ENCODE measurements at regions not wholly inside any gene's neighbourhood (a gene's known extent, or its start where the extent isn't known, plus 50 kb on each side); places are given as distances from the start of the nearest gene placed in this dataset.

GRCh38 chr10:117078168-117078837 is 59.8 kb downstream of the VAX1 start:
- no peaks in the 10 kb centered on the region for H4K20me1 ChIP-seq (ENCODE audit: control insufficient read depth, extremely low read depth, insufficient read depth, low read length)
- no peaks in the 10 kb centered on the region for H3K4me1 ChIP-seq (ENCODE audit: control insufficient read depth, extremely low read depth, insufficient read depth, low read length)
- H3K27ac ChIP-seq (ENCODE audit: insufficient read depth, low read length), result no peak overlapping the region

GRCh38 chr10:117075064-117075463 is 63.0 kb downstream of the VAX1 start:
- Histone ChIP-seq H4K20me1 (ENCODE audit: control insufficient read depth, extremely low read depth, insufficient read depth, low read length) (no peaks in the 10 kb centered on the region), H3K79me2 (ENCODE audit: control insufficient read depth, insufficient read depth, low read length) (no peaks in the 10 kb centered on the region), H2AFZ (ENCODE audit: low read length) (no peak overlapping the region), H3K4me3 (replicated peaks in 1 of 4; ENCODE audit: control extremely low read depth in 1 of 4, insufficient read depth in 1 of 4, low read depth in 3 of 4, low read length in 4 of 4) (no peak overlapping the region), H3K27me3 (ENCODE audit: control insufficient read depth, insufficient read depth, low read length) (no peaks in the 10 kb centered on the region), H3K4me2 (ENCODE audit: extremely low read depth, insufficient read depth, low read length) (no peak overlapping the region), H3K27ac (ENCODE audit: insufficient read depth, low read length) (no peak overlapping the region), H3K9ac (ENCODE audit: insufficient read depth, low read length) (no peak overlapping the region), H3K4me1 (ENCODE audit: control insufficient read depth, extremely low read depth, insufficient read depth, low read length) (no peaks in the 10 kb centered on the region), H3K9me3 (ENCODE audit: control insufficient read depth, insufficient read depth, low read depth, low read length) (no peaks in the 10 kb centered on the region), H3K36me3 (ENCODE audit: control insufficient read depth, insufficient read depth, low read length) (no peaks in the 10 kb centered on the region)
- peak in 1 of 2 donors; percentile 12 for DNase-seq (ENCODE audit: low read depth in 2 of 2)
- TF ChIP-seq EZH2 (IDR thresholded peaks at IDR 0.05; ENCODE audit: low read length, missing control alignments) (no peak), CTCF (conservative IDR thresholded peaks at IDR 0.05 in 1 of 2, IDR thresholded peaks at IDR 0.05 in 1 of 2; ENCODE audit: low read depth in 1 of 2, low read length in 2 of 2) (no peak)

More at GRCh38 chr10:117078168-117078837, 59.8 kb downstream of the VAX1 start:
- no peaks in the 10 kb centered on the region for H3K27me3 ChIP-seq (ENCODE audit: control insufficient read depth, insufficient read depth, low read length)
- H3K4me2 ChIP-seq (ENCODE audit: extremely low read depth, insufficient read depth, low read length), result no peak overlapping the region
- H3K9me3 ChIP-seq (ENCODE audit: control insufficient read depth, insufficient read depth, low read depth, low read length), result no peaks in the 10 kb centered on the region
- no peak for DNase-seq (ENCODE audit: low read depth in 2 of 2)
- H2AFZ ChIP-seq (ENCODE audit: low read length), result no peak overlapping the region
- no peaks in the 10 kb centered on the region for H3K79me2 ChIP-seq (ENCODE audit: control insufficient read depth, insufficient read depth, low read length)
- TF ChIP-seq CTCF (conservative IDR thresholded peaks at IDR 0.05 in 1 of 2, IDR thresholded peaks at IDR 0.05 in 1 of 2; ENCODE audit: low read depth in 1 of 2, low read length in 2 of 2) (no peak), EZH2 (IDR thresholded peaks at IDR 0.05; ENCODE audit: low read length, missing control alignments) (no peak)
- no peak overlapping the region for H3K9ac ChIP-seq (ENCODE audit: insufficient read depth, low read length)
- no peaks in the 10 kb centered on the region for H3K36me3 ChIP-seq (ENCODE audit: control insufficient read depth, insufficient read depth, low read length)
- no peak overlapping the region for H3K4me3 ChIP-seq (replicated peaks in 1 of 4; ENCODE audit: control extremely low read depth in 1 of 4, insufficient read depth in 1 of 4, low read depth in 3 of 4, low read length in 4 of 4)

GRCh38 chr10:117074621-117075020 is 63.4 kb downstream of the VAX1 start:
- H3K36me3 ChIP-seq (ENCODE audit: control insufficient read depth, insufficient read depth, low read length), result no peaks in the 10 kb centered on the region
- no peak for DNase-seq (ENCODE audit: low read depth in 2 of 2)
- no peaks in the 10 kb centered on the region for H4K20me1 ChIP-seq (ENCODE audit: control insufficient read depth, extremely low read depth, insufficient read depth, low read length)
- H3K4me1 ChIP-seq (ENCODE audit: control insufficient read depth, extremely low read depth, insufficient read depth, low read length), result no peaks in the 10 kb centered on the region
- H2AFZ ChIP-seq (ENCODE audit: low read length), result no peak overlapping the region
- H3K4me3 ChIP-seq (replicated peaks in 1 of 4; ENCODE audit: control extremely low read depth in 1 of 4, insufficient read depth in 1 of 4, low read depth in 3 of 4, low read length in 4 of 4), result no peak overlapping the region
- no peak overlapping the region for H3K27ac ChIP-seq (ENCODE audit: insufficient read depth, low read length)
- TF ChIP-seq EZH2 (IDR thresholded peaks at IDR 0.05; ENCODE audit: low read length, missing control alignments) (no peak), CTCF (conservative IDR thresholded peaks at IDR 0.05 in 1 of 2, IDR thresholded peaks at IDR 0.05 in 1 of 2; ENCODE audit: low read depth in 1 of 2, low read length in 2 of 2) (no peak)
- H3K9me3 ChIP-seq (ENCODE audit: control insufficient read depth, insufficient read depth, low read depth, low read length), result no peaks in the 10 kb centered on the region
- H3K9ac ChIP-seq (ENCODE audit: insufficient read depth, low read length), result no peak overlapping the region
- H3K4me2 ChIP-seq (ENCODE audit: extremely low read depth, insufficient read depth, low read length), result no peak overlapping the region
- H3K79me2 ChIP-seq (ENCODE audit: control insufficient read depth, insufficient read depth, low read length), result no peaks in the 10 kb centered on the region
- H3K27me3 ChIP-seq (ENCODE audit: control insufficient read depth, insufficient read depth, low read length), result no peaks in the 10 kb centered on the region
